WTC11 (cell line): ENCODE measurements at regions not wholly inside any gene's neighbourhood (a gene's known extent, or its start where the extent isn't known, plus 50 kb on each side); places are given as distances from the start of the nearest gene placed in this dataset.

ENCODE experiments used
- ATF3 ChIP-seq: sonication (generic); formaldehyde crosslinking; conservative IDR thresholded peaks from 2 replicates; pipeline ENCODE4 v1.8.1; 2022; ENCODE audit warnings: mild to moderate bottlenecking, missing genetic modification reagents
- CREB1 ChIP-seq: sonication (generic); formaldehyde crosslinking; IDR thresholded peaks from 2 replicates; pipeline ENCODE4 v1.8.0; 2023; ENCODE audit warnings: mild to moderate bottlenecking, missing genetic modification reagents
- CTCF ChIP-seq: fragments of 200-600 bp; IDR thresholded peaks from 2 replicates; pipeline ENCODE4 v1.8.0; 2022; ENCODE audit warnings: antibody characterized with exemption
- MAX ChIP-seq: sonication (generic); formaldehyde crosslinking; IDR thresholded peaks from 2 replicates; pipeline ENCODE4 v1.8.0; 2022; ENCODE audit warnings: mild to moderate bottlenecking, missing genetic modification reagents

GRCh38 chr10:10351451-10351850, 666.2 kb upstream of the CELF2 start:
- no peak for TF ChIP-seq MAX (CRISPR knock-in tag)
- TF ChIP-seq CREB1 (CRISPR knock-in tag) = no peak
- TF ChIP-seq ATF3 (CRISPR knock-in tag) = no peak
- no peak for TF ChIP-seq CTCF
